ENCODE measurements at regions not wholly inside any gene's neighbourhood (a gene's known extent, or its start where the extent isn't known, plus 50 kb on each side); places are given as distances from the start of the nearest gene placed in this dataset.
"Not testable (repeated sequence)": the region's sequence is repeated elsewhere in the genome, so short reads cannot be mapped to it uniquely, and the experiment has no call there.

GRCh38 chr2:106339609-106340008 is 128.6 kb downstream of the RGPD3 start:
- no peak for DNase-seq

GRCh38 chr2:106339132-106339531 is 129.1 kb downstream of the RGPD3 start:
- no peak for DNase-seq

- no peak for DNase-seq
Observed at GRCh38 chr2:106338043-106338442, 130.2 kb downstream of the RGPD3 start.

- DNase-seq = no peak
Observed at GRCh38 chr2:106336737-106337136, 131.5 kb downstream of the RGPD3 start.

- no peak for DNase-seq
Observed at GRCh38 chr2:106336108-106336507, 132.1 kb downstream of the RGPD3 start.

- no peak for DNase-seq
Observed at GRCh38 chr2:106334802-106335201, 133.4 kb downstream of the RGPD3 start.

GRCh38 chr2:106333253-106333873 is 134.8 kb downstream of the RGPD3 start:
- DNase-seq = not testable (repeated sequence)

GRCh38 chr2:106332054-106332453 is 136.2 kb downstream of the RGPD3 start:
- DNase-seq = no peak

GRCh38 chr2:106330384-106331261 is 136.5 kb upstream of the UXS1 start:
- DNase-seq = not testable (repeated sequence)

- no peak for DNase-seq
Observed at GRCh38 chr2:106323337-106324013, 129.4 kb upstream of the UXS1 start.

- DNase-seq = no peak
Observed at GRCh38 chr2:106322281-106322680, 128.2 kb upstream of the UXS1 start.

GRCh38 chr2:106320439-106320838 is 126.3 kb upstream of the UXS1 start:
- not testable (repeated sequence) for DNase-seq

- DNase-seq = no peak
Observed at GRCh38 chr2:106316915-106317314, 122.8 kb upstream of the UXS1 start.

GRCh38 chr2:106314444-106314843 is 120.3 kb upstream of the UXS1 start:
- no peak for DNase-seq

- DNase-seq = no peak
Observed at GRCh38 chr2:106311041-106311370, 116.9 kb upstream of the UXS1 start.

GRCh38 chr2:106307860-106308259 is 113.8 kb upstream of the UXS1 start:
- no peak for DNase-seq

- no peak for DNase-seq
Observed at GRCh38 chr2:106306387-106306786, 112.3 kb upstream of the UXS1 start.

- DNase-seq = no peak
Observed at GRCh38 chr2:106304612-106305184, 110.6 kb upstream of the UXS1 start.

GRCh38 chr2:106299696-106300095 is 105.6 kb upstream of the UXS1 start:
- no peak for DNase-seq

- no peak for DNase-seq
Observed at GRCh38 chr2:106296182-106296815, 102.2 kb upstream of the UXS1 start.

- DNase-seq = no peak
Observed at GRCh38 chr2:106294182-106294581, 100.1 kb upstream of the UXS1 start.

- no peak for DNase-seq
Observed at GRCh38 chr2:106293271-106293783, 99.2 kb upstream of the UXS1 start.

GRCh38 chr2:106292627-106293026 is 98.5 kb upstream of the UXS1 start:
- no peak for DNase-seq
